ENCODE measurements at regions not wholly inside any gene's neighbourhood (a gene's known extent, or its start where the extent isn't known, plus 50 kb on each side); places are given as distances from the start of the nearest gene placed in this dataset.

GRCh38 chr19:34851277-34851804, 75.4 kb upstream of the ZNF30 start:
- TF ChIP-seq CTCF (IDR thresholded peaks at IDR 0.05 in 2 of 3, conservative IDR thresholded peaks at IDR 0.05 in 1 of 3; ENCODE audit: borderline replicate concordance in 1 of 3, insufficient read depth in 1 of 3, low read depth in 2 of 3, low read length in 2 of 3): peak in 2 of 3 experiments; percentile 24 to 27; a peak in 4 of 6 replicates
- TF ChIP-seq, protein P1, sequence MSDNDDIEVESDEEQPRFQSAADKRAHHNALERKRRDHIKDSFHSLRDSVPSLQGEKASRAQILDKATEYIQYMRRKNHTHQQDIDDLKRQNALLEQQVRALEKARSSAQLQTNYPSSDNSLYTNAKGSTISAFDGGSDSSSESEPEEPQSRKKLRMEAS (IDR thresholded peaks at IDR 0.05): 0 out of 2 replicates have a peak, but pooled peaks have one; percentile 30
- TF ChIP-seq, protein P2, sequence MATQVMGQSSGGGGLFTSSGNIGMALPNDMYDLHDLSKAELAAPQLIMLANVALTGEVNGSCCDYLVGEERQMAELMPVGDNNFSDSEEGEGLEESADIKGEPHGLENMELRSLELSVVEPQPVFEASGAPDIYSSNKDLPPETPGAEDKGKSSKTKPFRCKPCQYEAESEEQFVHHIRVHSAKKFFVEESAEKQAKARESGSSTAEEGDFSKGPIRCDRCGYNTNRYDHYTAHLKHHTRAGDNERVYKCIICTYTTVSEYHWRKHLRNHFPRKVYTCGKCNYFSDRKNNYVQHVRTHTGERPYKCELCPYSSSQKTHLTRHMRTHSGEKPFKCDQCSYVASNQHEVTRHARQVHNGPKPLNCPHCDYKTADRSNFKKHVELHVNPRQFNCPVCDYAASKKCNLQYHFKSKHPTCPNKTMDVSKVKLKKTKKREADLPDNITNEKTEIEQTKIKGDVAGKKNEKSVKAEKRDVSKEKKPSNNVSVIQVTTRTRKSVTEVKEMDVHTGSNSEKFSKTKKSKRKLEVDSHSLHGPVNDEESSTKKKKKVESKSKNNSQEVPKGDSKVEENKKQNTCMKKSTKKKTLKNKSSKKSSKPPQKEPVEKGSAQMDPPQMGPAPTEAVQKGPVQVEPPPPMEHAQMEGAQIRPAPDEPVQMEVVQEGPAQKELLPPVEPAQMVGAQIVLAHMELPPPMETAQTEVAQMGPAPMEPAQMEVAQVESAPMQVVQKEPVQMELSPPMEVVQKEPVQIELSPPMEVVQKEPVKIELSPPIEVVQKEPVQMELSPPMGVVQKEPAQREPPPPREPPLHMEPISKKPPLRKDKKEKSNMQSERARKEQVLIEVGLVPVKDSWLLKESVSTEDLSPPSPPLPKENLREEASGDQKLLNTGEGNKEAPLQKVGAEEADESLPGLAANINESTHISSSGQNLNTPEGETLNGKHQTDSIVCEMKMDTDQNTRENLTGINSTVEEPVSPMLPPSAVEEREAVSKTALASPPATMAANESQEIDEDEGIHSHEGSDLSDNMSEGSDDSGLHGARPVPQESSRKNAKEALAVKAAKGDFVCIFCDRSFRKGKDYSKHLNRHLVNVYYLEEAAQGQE (IDR thresholded peaks at IDR 0.05; ENCODE audit: low read depth): no peak
- no peak for TF ChIP-seq POLR2A (IDR thresholded peaks at IDR 0.05; ENCODE audit: borderline replicate concordance, extremely low read depth, insufficient read depth, insufficient read length)
- TF ChIP-seq ELF1 (IDR thresholded peaks at IDR 0.05; ENCODE audit: borderline replicate concordance, low read depth): no peak
